ENCODE measurements at regions not wholly inside any gene's neighbourhood (a gene's known extent, or its start where the extent isn't known, plus 50 kb on each side); places are given as distances from the start of the nearest gene placed in this dataset.
"Not testable (repeated sequence)": the region's sequence is repeated elsewhere in the genome, so short reads cannot be mapped to it uniquely, and the experiment has no call there.

- Mint-ChIP-seq H3K4me1 (no peaks in the 10 kb centered on the region), H3K27me3 (no peaks in the 10 kb centered on the region), H3K9me3 (peaks cover 5% of the 10 kb centered on the region), H3K4me3 (no peak overlapping the region), H3K36me3 (no peaks in the 10 kb centered on the region), H3K27ac (no peak overlapping the region)
- no peak for ATAC-seq
These were observed 138.6 kb upstream of the SMARCAD1 start for GRCh38 chr4:94068753-94069719.

GRCh38 chr4:94076498-94076897 is 131.2 kb upstream of the SMARCAD1 start:
- H3K4me1 Mint-ChIP-seq, result no peaks in the 10 kb centered on the region
- ATAC-seq, result peak; percentile 34
- H3K36me3 Mint-ChIP-seq, result no peaks in the 10 kb centered on the region
- peaks cover 3% of the 10 kb centered on the region for H3K9me3 Mint-ChIP-seq
- H3K27me3 Mint-ChIP-seq, result no peaks in the 10 kb centered on the region
- H3K4me3 Mint-ChIP-seq, result no peak overlapping the region
- H3K27ac Mint-ChIP-seq, result no peak overlapping the region

- no peaks in the 10 kb centered on the region for H3K36me3 Mint-ChIP-seq
These were observed 123.5 kb upstream of the SMARCAD1 start for GRCh38 chr4:94084155-94084554.

GRCh38 chr4:94099141-94099540 is 108.5 kb upstream of the SMARCAD1 start:
- H3K4me3 Mint-ChIP-seq, H3K4me1 Mint-ChIP-seq, H3K27me3 Mint-ChIP-seq, H3K27ac Mint-ChIP-seq, ATAC-seq, H3K36me3 Mint-ChIP-seq: not testable (repeated sequence)
- H3K9me3 Mint-ChIP-seq, result peaks cover 15% of the 10 kb centered on the region

More at GRCh38 chr4:94084155-94084554, 123.5 kb upstream of the SMARCAD1 start:
- no peak for ATAC-seq
- Mint-ChIP-seq H3K4me1 (no peaks in the 10 kb centered on the region), H3K27me3 (no peaks in the 10 kb centered on the region), H3K27ac (no peak overlapping the region), H3K4me3 (no peak overlapping the region), H3K9me3 (peaks cover 16% of the 10 kb centered on the region)

GRCh38 chr4:94112644-94113043 is 95.0 kb upstream of the SMARCAD1 start:
- ATAC-seq, result no peak
- Mint-ChIP-seq H3K36me3 (no peaks in the 10 kb centered on the region), H3K9me3 (peaks cover 3% of the 10 kb centered on the region), H3K4me1 (no peaks in the 10 kb centered on the region), H3K27me3 (no peaks in the 10 kb centered on the region), H3K27ac (no peak overlapping the region), H3K4me3 (no peak overlapping the region)

GRCh38 chr4:94115687-94116086 is 92.0 kb upstream of the SMARCAD1 start:
- Mint-ChIP-seq H3K27ac (no peak overlapping the region), H3K36me3 (no peaks in the 10 kb centered on the region), H3K4me3 (no peak overlapping the region), H3K9me3 (no peaks in the 10 kb centered on the region), H3K27me3 (no peaks in the 10 kb centered on the region), H3K4me1 (no peaks in the 10 kb centered on the region)
- no peak for ATAC-seq

- no peak overlapping the region for H3K27ac Mint-ChIP-seq
- H3K4me1 Mint-ChIP-seq, result no peaks in the 10 kb centered on the region
- no peaks in the 10 kb centered on the region for H3K27me3 Mint-ChIP-seq
These were observed 90.8 kb upstream of the SMARCAD1 start for GRCh38 chr4:94116842-94117241.

GRCh38 chr4:94126669-94127068 is 81.0 kb upstream of the SMARCAD1 start:
- no peaks in the 10 kb centered on the region for H3K27me3 Mint-ChIP-seq
- H3K9me3 Mint-ChIP-seq, result no peaks in the 10 kb centered on the region
- no peak overlapping the region for H3K27ac Mint-ChIP-seq
- no peaks in the 10 kb centered on the region for H3K4me1 Mint-ChIP-seq
- ATAC-seq, result no peak
- no peak overlapping the region for H3K4me3 Mint-ChIP-seq
- no peaks in the 10 kb centered on the region for H3K36me3 Mint-ChIP-seq

More at GRCh38 chr4:94116842-94117241, 90.8 kb upstream of the SMARCAD1 start:
- Mint-ChIP-seq H3K4me3 (no peak overlapping the region), H3K9me3 (no peaks in the 10 kb centered on the region), H3K36me3 (no peaks in the 10 kb centered on the region)
- ATAC-seq, result no peak

- Mint-ChIP-seq H3K36me3 (no peaks in the 10 kb centered on the region), H3K27me3 (no peaks in the 10 kb centered on the region), H3K4me3 (no peak overlapping the region), H3K4me1 (no peaks in the 10 kb centered on the region), H3K9me3 (peaks cover 3% of the 10 kb centered on the region), H3K27ac (no peak overlapping the region)
- ATAC-seq, result no peak
These were observed 79.8 kb upstream of the SMARCAD1 start for GRCh38 chr4:94127707-94128328.

- no peaks in the 10 kb centered on the region for H3K4me1 Mint-ChIP-seq
- H3K4me3 Mint-ChIP-seq, result no peak overlapping the region
- ATAC-seq, result no peak
- H3K9me3 Mint-ChIP-seq, result peaks cover 3% of the 10 kb centered on the region
- H3K36me3 Mint-ChIP-seq, result no peaks in the 10 kb centered on the region
- H3K27ac Mint-ChIP-seq, result no peak overlapping the region
- peaks cover 12% of the 10 kb centered on the region for H3K27me3 Mint-ChIP-seq
These were observed 76.5 kb upstream of the SMARCAD1 start for GRCh38 chr4:94131212-94131611.

- Mint-ChIP-seq H3K27ac (no peak overlapping the region), H3K27me3 (peaks cover 12% of the 10 kb centered on the region), H3K4me1 (no peaks in the 10 kb centered on the region), H3K9me3 (peaks cover 3% of the 10 kb centered on the region), H3K36me3 (no peaks in the 10 kb centered on the region), H3K4me3 (no peak overlapping the region)
- ATAC-seq, result no peak
These were observed 72.0 kb upstream of the SMARCAD1 start for GRCh38 chr4:94135701-94136100.

- Mint-ChIP-seq H3K9me3 (no peaks in the 10 kb centered on the region), H3K27me3 (peaks cover 8% of the 10 kb centered on the region), H3K36me3 (no peaks in the 10 kb centered on the region), H3K4me1 (no peaks in the 10 kb centered on the region), H3K4me3 (no peak overlapping the region), H3K27ac (no peak overlapping the region)
- ATAC-seq, result peak; percentile 35
These were observed 67.6 kb upstream of the SMARCAD1 start for GRCh38 chr4:94139931-94140612.

- no peak overlapping the region for H3K27ac Mint-ChIP-seq
- no peaks in the 10 kb centered on the region for H3K36me3 Mint-ChIP-seq
- H3K4me3 Mint-ChIP-seq, result no peak overlapping the region
- H3K9me3 Mint-ChIP-seq, result no peaks in the 10 kb centered on the region
- no peaks in the 10 kb centered on the region for H3K27me3 Mint-ChIP-seq
- ATAC-seq, result peak; percentile 27
- no peaks in the 10 kb centered on the region for H3K4me1 Mint-ChIP-seq
These were observed 66.7 kb upstream of the SMARCAD1 start for GRCh38 chr4:94141001-94141400.

- ATAC-seq, H3K36me3 Mint-ChIP-seq, H3K27me3 Mint-ChIP-seq, H3K4me3 Mint-ChIP-seq, H3K27ac Mint-ChIP-seq, H3K9me3 Mint-ChIP-seq, H3K4me1 Mint-ChIP-seq: not testable (repeated sequence)
These were observed 59.6 kb upstream of the SMARCAD1 start for GRCh38 chr4:94148052-94148451.

GRCh38 chr4:94152466-94152865 is 55.2 kb upstream of the SMARCAD1 start:
- Mint-ChIP-seq H3K36me3 (no peaks in the 10 kb centered on the region), H3K27ac (no peak overlapping the region), H3K4me3 (no peak overlapping the region), H3K4me1 (no peaks in the 10 kb centered on the region), H3K27me3 (no peaks in the 10 kb centered on the region), H3K9me3 (no peaks in the 10 kb centered on the region)
- peak; percentile 24 for ATAC-seq

Measured in stimulated activated memory B cell treated with anti-CD40 and anti-IgM and Interleukin-4, amounts not matched to agents 10 μg/mL and 1 μg/mL and 100 μg/mL, for 72 hours (primary cell).